H9 (cell line): ENCODE measurements at regions not wholly inside any gene's neighbourhood (a gene's known extent, or its start where the extent isn't known, plus 50 kb on each side); places are given as distances from the start of the nearest gene placed in this dataset.

Experiments
- DNase-seq: peaks from one replicate; pipeline ENCODE4 v3.0.0-alpha.2; 2017
- H2AFZ ChIP-seq: one replicate; pipeline ENCODE4 v1.6.1; 2013; ENCODE audit warnings: mild to moderate bottlenecking, low read length, control low read depth, moderate library complexity
- H2AK5ac ChIP-seq: 2 replicates; pipeline ENCODE4 v1.6.1; 2013; ENCODE audit warnings: low read length, control low read depth, mixed read lengths; ENCODE audit not compliant: insufficient read length
- H2BK120ac ChIP-seq: one replicate; pipeline ENCODE4 v1.6.1; 2013; ENCODE audit warnings: low read depth, mild to moderate bottlenecking, low read length, control low read depth, inconsistent platforms; ENCODE audit not compliant: poor library complexity, severe bottlenecking
- H2BK12ac ChIP-seq: 2 replicates; pipeline ENCODE4 v1.6.1; 2013; ENCODE audit warnings: low read length, control low read depth, mixed read lengths, low read depth; ENCODE audit not compliant: insufficient read length
- H2BK15ac ChIP-seq: 2 replicates; pipeline ENCODE4 v1.6.1; 2013; ENCODE audit warnings: low read depth, low read length, control low read depth
- H2BK20ac ChIP-seq: one replicate; pipeline ENCODE4 v1.6.1; 2013; ENCODE audit warnings: low read depth, mild to moderate bottlenecking, low read length, control low read depth, inconsistent platforms; ENCODE audit not compliant: poor library complexity, severe bottlenecking
- H2BK5ac ChIP-seq: 2 replicates; pipeline ENCODE4 v1.6.1; 2013; ENCODE audit warnings: low read length, control low read depth, mixed read lengths; ENCODE audit not compliant: insufficient read length
- H3K14ac ChIP-seq: 2 replicates; pipeline ENCODE4 v1.6.1; 2013; ENCODE audit warnings: low read length, control low read depth; ENCODE audit not compliant: insufficient read depth
- H3K18ac ChIP-seq: 2 replicates; pipeline ENCODE4 v1.6.1; 2013; ENCODE audit warnings: low read depth, mild to moderate bottlenecking, mixed read lengths, low read length, control low read depth; ENCODE audit not compliant: insufficient read length
- H3K23ac ChIP-seq: 2 replicates; pipeline ENCODE4 v1.6.1; 2013; ENCODE audit warnings: low read length, control low read depth, mixed read lengths, low read depth; ENCODE audit not compliant: insufficient read length
- H3K23me2 ChIP-seq: 2 replicates; pipeline ENCODE4 v1.6.1; 2013; ENCODE audit warnings: low read depth, mild to moderate bottlenecking, mixed read lengths, low read length, control low read depth; ENCODE audit not compliant: insufficient read length, poor library complexity, severe bottlenecking
- H3K27ac ChIP-seq: 2 replicates; pipeline ENCODE4 v1.5.1; 2013; ENCODE audit warnings: low read length, control low read depth, mixed read lengths, low read depth; ENCODE audit not compliant: insufficient read length
- H3K27me3 ChIP-seq: 2 replicates; pipeline ENCODE4 v1.6.1; 2013; ENCODE audit warnings: low read length, control low read depth, inconsistent platforms; ENCODE audit not compliant: insufficient read depth
- H3K4ac ChIP-seq: 2 replicates; pipeline ENCODE4 v1.6.1; 2013; ENCODE audit warnings: low read depth, mild to moderate bottlenecking, control low read depth, inconsistent platforms, low read length, moderate library complexity
- H3K4me1 ChIP-seq: 2 replicates; pipeline ENCODE4 v1.6.1; 2013; ENCODE audit warnings: low read length, control low read depth, inconsistent platforms; ENCODE audit not compliant: insufficient read depth
- H3K4me2 ChIP-seq: 2 replicates; pipeline ENCODE4 v1.6.1; 2013; ENCODE audit warnings: low read length, control low read depth, mixed read lengths; ENCODE audit not compliant: insufficient read length, insufficient read depth
- H3K56ac ChIP-seq: 2 replicates; pipeline ENCODE4 v1.6.1; 2013; ENCODE audit warnings: low read depth, mild to moderate bottlenecking, mixed read lengths, low read length, control low read depth; ENCODE audit not compliant: insufficient read length
- H3K79me1 ChIP-seq: 2 replicates; pipeline ENCODE4 v1.6.1; 2013; ENCODE audit warnings: low read depth, mild to moderate bottlenecking, moderate library complexity, low read length, control low read depth, inconsistent platforms; ENCODE audit not compliant: insufficient read depth, poor library complexity, severe bottlenecking
- H3K79me2 ChIP-seq: 2 replicates; pipeline ENCODE4 v1.6.1; 2013; ENCODE audit warnings: low read length, control low read depth, inconsistent platforms; ENCODE audit not compliant: insufficient read depth
- H3K9ac ChIP-seq: 2 replicates; pipeline ENCODE4 v1.6.1; 2013; ENCODE audit warnings: low read length, control low read depth, mixed read lengths; ENCODE audit not compliant: insufficient read length; ENCODE audit errors: extremely low read depth
- H3K9me3 ChIP-seq: one replicate; pipeline ENCODE4 v1.6.1; 2013; ENCODE audit warnings: low read depth, low read length, inconsistent platforms; ENCODE audit not compliant: control insufficient read depth
- H3T11ph ChIP-seq: one replicate; pipeline ENCODE4 v1.6.1; 2013; ENCODE audit warnings: mild to moderate bottlenecking, low read length, control low read depth, inconsistent platforms
- H4K20me1 ChIP-seq: one replicate; pipeline ENCODE4 v1.6.1; 2013; ENCODE audit not compliant: control insufficient read depth, insufficient read length, insufficient read depth
- H4K5ac ChIP-seq: 2 replicates; pipeline ENCODE4 v1.6.1; 2013; ENCODE audit warnings: low read depth, mild to moderate bottlenecking, mixed read lengths, low read length, control low read depth; ENCODE audit not compliant: insufficient read length
- H4K8ac ChIP-seq: replicated peaks from 2 replicates; pipeline ENCODE4 v1.6.1; 2013; ENCODE audit warnings: low read length, control low read depth, mixed read lengths, low read depth; ENCODE audit not compliant: insufficient read length
- H4K91ac ChIP-seq: 2 replicates; pipeline ENCODE4 v1.6.1; 2013; ENCODE audit warnings: low read depth, mild to moderate bottlenecking, moderate library complexity, mixed read lengths, low read length, control low read depth; ENCODE audit not compliant: insufficient read length
- H3K27ac Mint-ChIP-seq, 3 experiments: 2 replicates in 2 of 3; 3 replicates in 1 of 3; pipeline ENCODE4 v1.8.0; 2020 to 2021; ENCODE audit warnings: mixed read lengths in 3 of 3, mild to moderate bottlenecking in 1 of 3, moderate library complexity in 1 of 3
- H3K27me3 Mint-ChIP-seq: 2 replicates; pipeline ENCODE4 v1.8.0; 2021; ENCODE audit warnings: low read depth, mild to moderate bottlenecking, moderate library complexity, mixed read lengths
- H3K36me3 Mint-ChIP-seq, 3 experiments: 2 replicates in 2 of 3; 3 replicates in 1 of 3; pipeline ENCODE4 v1.8.0; 2020 to 2021; ENCODE audit warnings: low read depth in 3 of 3, mixed read lengths in 3 of 3; ENCODE audit not compliant: insufficient read depth in 1 of 3
- H3K4me1 Mint-ChIP-seq, 2 experiments: 2 replicates each; pipeline ENCODE4 v1.8.0; 2020; ENCODE audit warnings: mixed read lengths in 2 of 2
- H3K4me3 Mint-ChIP-seq, 2 experiments: 2 replicates in 1 of 2; 3 replicates in 1 of 2; pipeline ENCODE4 v1.8.0; 2020 to 2021; ENCODE audit warnings: mild to moderate bottlenecking in 2 of 2, mixed read lengths in 2 of 2, moderate library complexity in 1 of 2
- H3K9me3 Mint-ChIP-seq, 2 experiments: 2 replicates in 1 of 2; 3 replicates in 1 of 2; pipeline ENCODE4 v1.8.0; 2020; ENCODE audit warnings: mild to moderate bottlenecking in 2 of 2, mixed read lengths in 2 of 2, moderate library complexity in 1 of 2
- CTCF ChIP-seq: fragments of 200-600 bp; sonication (generic); conservative IDR thresholded peaks from 3 replicates; pipeline ENCODE4 v1.8.0; 2021; ENCODE audit warnings: antibody characterized with exemption, mild to moderate bottlenecking
- WGBS: extraction: QIAGEN DNeasy Blood & Tissue Kit; methylation state at CpG from one replicate; pipeline ENCODE4 v1.1.7; 2013; ENCODE audit warnings: missing lambda C conversion rate, low lambda C conversion rate, mixed read lengths; ENCODE audit not compliant: insufficient read length; ENCODE audit errors: extremely low coverage; 5-methylcytosine and 5-hydroxymethylcytosine counted together

DNA sequence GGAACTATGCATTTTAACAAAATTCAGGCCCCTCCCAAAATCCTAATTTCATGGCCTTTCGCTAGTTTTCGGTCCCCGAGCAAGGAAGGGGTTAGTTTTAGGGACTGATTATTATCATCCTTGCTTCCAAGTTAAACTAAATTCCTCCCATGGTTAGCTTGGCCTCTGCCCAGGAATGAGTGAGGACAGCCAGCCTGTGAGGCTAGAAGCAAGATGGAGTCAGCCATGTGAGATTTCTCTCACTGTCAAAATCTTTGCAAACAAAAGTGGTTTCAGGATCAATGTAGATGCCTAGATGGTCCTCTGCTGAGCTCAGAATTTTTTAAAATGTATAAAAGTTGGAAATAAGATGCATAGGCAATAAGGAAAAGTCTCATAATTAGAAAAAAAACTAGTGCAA, 208.9 kb downstream of the RSL24D1 start:
- Histone ChIP-seq H2BK15ac (no peak overlapping the region), H3K4ac (no peak overlapping the region), H3K18ac (no peak overlapping the region), H2AK5ac (no peak overlapping the region), H3K79me2 (no peaks in the 10 kb centered on the region), H3K27me3 (no peaks in the 10 kb centered on the region), H3K23me2 (no peaks in the 10 kb centered on the region), H3K9me3 (no peaks in the 10 kb centered on the region), H3K4me2 (no peak overlapping the region), H2BK5ac (no peak overlapping the region), H4K91ac (no peak overlapping the region), H4K8ac (no peak overlapping the region), H4K5ac (no peak overlapping the region), H2BK12ac (no peak overlapping the region), H3K56ac (no peak overlapping the region), H3K23ac (no peak overlapping the region), H3K79me1 (no peaks in the 10 kb centered on the region), H2BK20ac (no peak overlapping the region), H2AFZ (no peak overlapping the region), H3K27ac (no peak overlapping the region), H2BK120ac (no peak overlapping the region), H4K20me1 (no peaks in the 10 kb centered on the region), H3K4me1 (no peaks in the 10 kb centered on the region; the same call in 1 of the 2 replicates), H3K14ac (no peak overlapping the region), H3K9ac (no peak overlapping the region), H3T11ph (no peak overlapping the region)
- Mint-ChIP-seq H3K4me3 (no peak overlapping the region), H3K4me1 (peaks cover 10 to 12% of the 10 kb centered on the region in 2 experiments; a peak in 3 of 4 replicates), H3K27ac (no peak overlapping the region), H3K27me3 (no peaks in the 10 kb centered on the region; the same call in 1 of the 2 replicates), H3K36me3 (no peaks in the 10 kb centered on the region), H3K9me3 (peaks cover 0 to 17% of the 10 kb centered on the region in 2 experiments; a peak in 2 of 5 replicates)
- no peak for TF ChIP-seq CTCF
- DNase-seq, result no peak
- WGBS, result no CpG with 5 or more reads among the region's 3 CpGs
